ENCODE measurements at regions not wholly inside any gene's neighbourhood (a gene's known extent, or its start where the extent isn't known, plus 50 kb on each side); places are given as distances from the start of the nearest gene placed in this dataset.

GRCh38 chr13:44643256-44643655, 67.1 kb upstream of the TSC22D1 start:
- H2AFZ ChIP-seq (ENCODE audit: low read length) = no peak overlapping the region
- in situ Hi-C loops (cut with HindIII; ENCODE audit: extremely low pct_ligation_motif_present, low pct_unique_long_range_greater_than_20kb) = no loop called here
- no peak for DNase-seq (ENCODE audit: low spot score)
- H3K4me1 ChIP-seq (ENCODE audit: insufficient read depth, low read length) = 0 out of 2 replicates have a peak, but pooled peaks cover 8% of the 10 kb centered on the region
- no peaks in the 10 kb centered on the region for H3K36me3 ChIP-seq (replicated peaks in 1 of 2; ENCODE audit: control insufficient read depth in 1 of 2, insufficient read depth in 2 of 2, low read length in 2 of 2)
- TF ChIP-seq ZBTB38 (CRISPR knock-in tag; IDR thresholded peaks at IDR 0.05) = no peak
- no peak for TF ChIP-seq CEBPZ (IDR thresholded peaks at IDR 0.05; ENCODE audit: low read length)
- H3K27me3 ChIP-seq (ENCODE audit: control insufficient read depth in 1 of 2, insufficient read depth in 2 of 2, low read length in 2 of 2) = no peaks in the 10 kb centered on the region
- H3K27ac ChIP-seq (ENCODE audit: extremely low read length, insufficient read depth, low read length) = no peak overlapping the region
- FAIRE-seq = no peak
- H3K9ac ChIP-seq (ENCODE audit: insufficient read depth, low read depth, low read length) = no peak overlapping the region
- no TSS peak for BruUV-seq (replicated peaks)
- no peak overlapping the region for H3K4me3 ChIP-seq (replicated peaks in 1 of 3; ENCODE audit: insufficient read depth in 1 of 3, low read depth in 2 of 3, low read length in 3 of 3)
- no peaks in the 10 kb centered on the region for H3K79me2 ChIP-seq (ENCODE audit: insufficient read depth, low read length)
- 24% methylated on average over 3 of the region's 7 CpGs for WGBS (ENCODE audit: low lambda C conversion rate)
- ATAC-seq = peak; percentile 75
- POLR2A ChIA-PET = no interaction called here
- CTCF ChIA-PET (ENCODE audit: low intra/inter-chr PET ratio, low total read pairs) = no interaction called here
- intact Hi-C loops (cut with micrococcal nuclease; ENCODE audit: unreplicated experiment) = no loop called here
- no peaks in the 10 kb centered on the region for H4K20me1 ChIP-seq (ENCODE audit: insufficient read depth, low read length)
- H3K9me3 ChIP-seq (ENCODE audit: low read length) = no peaks in the 10 kb centered on the region
- no peak overlapping the region; the same call in 1 of the 2 replicates for H3K4me2 ChIP-seq (ENCODE audit: low read depth, low read length)

GRCh38 chr13:44637581-44637980, 61.5 kb upstream of the TSC22D1 start:
- no peak for FAIRE-seq
- Histone ChIP-seq H3K27ac (ENCODE audit: extremely low read length, insufficient read depth, low read length) (no peak overlapping the region), H3K27me3 (ENCODE audit: control insufficient read depth in 1 of 2, insufficient read depth in 2 of 2, low read length in 2 of 2) (no peaks in the 10 kb centered on the region), H3K4me2 (ENCODE audit: low read depth, low read length) (no peak overlapping the region), H2AFZ (ENCODE audit: low read length) (no peak overlapping the region), H3K36me3 (replicated peaks in 1 of 2; ENCODE audit: control insufficient read depth in 1 of 2, insufficient read depth in 2 of 2, low read length in 2 of 2) (no peaks in the 10 kb centered on the region), H3K4me1 (ENCODE audit: insufficient read depth, low read length) (no peaks in the 10 kb centered on the region), H3K4me3 (replicated peaks in 1 of 3; ENCODE audit: insufficient read depth in 1 of 3, low read depth in 2 of 3, low read length in 3 of 3) (no peak overlapping the region), H3K9ac (ENCODE audit: insufficient read depth, low read depth, low read length) (no peak overlapping the region), H3K79me2 (ENCODE audit: insufficient read depth, low read length) (no peaks in the 10 kb centered on the region), H3K9me3 (ENCODE audit: low read length) (no peaks in the 10 kb centered on the region), H4K20me1 (ENCODE audit: insufficient read depth, low read length) (no peaks in the 10 kb centered on the region)
- no peak for ATAC-seq
- DNase-seq (ENCODE audit: low spot score) = no peak
- POLR2A ChIA-PET = no interaction called here
- in situ Hi-C loops (cut with HindIII; ENCODE audit: extremely low pct_ligation_motif_present, low pct_unique_long_range_greater_than_20kb) (no loop called here), intact Hi-C loops (cut with micrococcal nuclease; ENCODE audit: unreplicated experiment) (no loop called here)
- CTCF ChIA-PET (ENCODE audit: low intra/inter-chr PET ratio, low total read pairs) = no interaction called here
- BruUV-seq (replicated peaks) = no TSS peak
- TF ChIP-seq ZNF253 (CRISPR knock-in tag; IDR thresholded peaks at IDR 0.05; ENCODE audit: borderline replicate concordance) (no peak), ZHX1 (CRISPR knock-in tag; IDR thresholded peaks at IDR 0.05; ENCODE audit: low read depth) (no peak), HNRNPUL1 (IDR thresholded peaks at IDR 0.05; ENCODE audit: low read depth, low read length) (no peak), ATF5 (CRISPR knock-in tag; IDR thresholded peaks at IDR 0.05; ENCODE audit: low read depth) (no peak), TRAFD1 (CRISPR knock-in tag; IDR thresholded peaks at IDR 0.05; ENCODE audit: borderline replicate concordance) (no peak)
